Nephron (organoid): ENCODE measurements at regions not wholly inside any gene's neighbourhood (a gene's known extent, or its start where the extent isn't known, plus 50 kb on each side); places are given as distances from the start of the nearest gene placed in this dataset.
A peak's percentile ranks its signal among the peaks of the same experiment; 100 is the strongest.

ENCODE experiments used
- H3K27ac Mint-ChIP-seq, 3 experiments: 2 replicates each; pipeline ENCODE4 v1.8.0; 2020; ENCODE audit warnings: mixed read lengths in 3 of 3, mild to moderate bottlenecking in 2 of 3, moderate library complexity in 1 of 3
- H3K27me3 Mint-ChIP-seq: 2 replicates; pipeline ENCODE4 v1.8.0; 2021; ENCODE audit warnings: low read depth, mild to moderate bottlenecking, moderate library complexity, mixed read lengths
- H3K36me3 Mint-ChIP-seq: 2 replicates; pipeline ENCODE4 v1.8.0; 2020; ENCODE audit warnings: low read depth, mixed read lengths
- H3K4me1 Mint-ChIP-seq: 2 replicates; pipeline ENCODE4 v1.8.0; 2020; ENCODE audit warnings: mixed read lengths
- H3K4me3 Mint-ChIP-seq, 3 experiments: 2 replicates each; pipeline ENCODE4 v1.8.0; 2020; ENCODE audit warnings: mild to moderate bottlenecking in 3 of 3, mixed read lengths in 3 of 3, moderate library complexity in 2 of 3
- H3K9me3 Mint-ChIP-seq: 2 replicates; pipeline ENCODE4 v1.8.0; 2020; ENCODE audit warnings: mixed read lengths
- CTCF ChIP-seq, 3 experiments: fragments of 200-600 bp; sonication (generic); IDR thresholded peaks; one replicate each; pipeline ENCODE4 v1.5.0; 2021; ENCODE audit warnings: antibody characterized with exemption in 3 of 3; ENCODE audit not compliant: unreplicated experiment in 3 of 3

- no peak for TF ChIP-seq CTCF (IDR thresholded peaks at IDR 0.05; ENCODE audit: unreplicated experiment in 3 of 3)
- Mint-ChIP-seq H3K27me3 (no peaks in the 10 kb centered on the region), H3K9me3 (no peaks in the 10 kb centered on the region), H3K36me3 (no peaks in the 10 kb centered on the region), H3K4me3 (no peak overlapping the region), H3K4me1 (peaks cover 21% of the 10 kb centered on the region), H3K27ac (peak overlapping the region in 1 of 3 experiments; percentile 45)
Measured at GRCh38 chr6:113625850-113626249, 231.3 kb upstream of the MARCKS start.

DNA sequence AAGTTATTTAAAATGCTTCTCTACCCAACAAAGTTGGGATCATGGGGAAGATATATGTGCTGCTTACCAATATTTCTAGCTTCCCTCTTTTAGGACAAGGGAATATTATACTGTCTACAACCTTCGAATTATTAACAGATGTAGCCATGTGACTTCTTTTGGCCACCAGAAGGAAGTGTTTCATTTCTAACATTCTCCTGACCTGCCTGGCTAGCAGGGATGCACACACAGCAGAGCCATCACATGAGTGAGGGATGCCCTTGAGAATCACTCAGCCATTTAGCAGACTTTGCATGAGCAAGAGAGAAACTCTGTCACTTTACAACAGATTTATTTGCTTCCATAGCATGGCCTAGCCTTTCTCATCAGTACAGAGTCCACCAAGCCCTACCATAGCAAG is 230.7 kb upstream of the MARCKS start:
- H3K27ac Mint-ChIP-seq = no peak overlapping the region
- no peaks in the 10 kb centered on the region for H3K36me3 Mint-ChIP-seq
- no peak overlapping the region for H3K4me3 Mint-ChIP-seq
- H3K9me3 Mint-ChIP-seq = no peaks in the 10 kb centered on the region
- no peaks in the 10 kb centered on the region for H3K27me3 Mint-ChIP-seq
- peaks cover 28% of the 10 kb centered on the region for H3K4me1 Mint-ChIP-seq
- no peak for TF ChIP-seq CTCF (IDR thresholded peaks at IDR 0.05; ENCODE audit: unreplicated experiment in 3 of 3)

DNA sequence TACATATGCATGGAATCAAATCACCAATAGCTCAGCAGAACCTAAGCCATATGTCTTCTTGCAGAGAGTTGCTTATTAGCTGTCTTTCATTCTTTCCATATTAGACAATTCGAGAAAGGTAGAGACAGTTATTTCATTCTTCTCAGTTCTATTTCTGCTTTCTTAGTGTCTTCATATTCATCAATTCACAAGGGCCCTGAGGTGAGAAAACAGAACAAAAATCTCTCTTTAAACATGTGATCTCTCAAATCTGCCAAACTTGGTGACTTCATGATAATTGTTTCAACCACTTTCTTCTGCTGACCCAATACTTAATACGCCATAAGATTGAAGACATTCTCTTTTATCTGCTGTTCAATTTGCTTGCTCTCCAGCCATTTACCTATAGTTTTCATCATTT is 229.7 kb upstream of the MARCKS start:
- no peaks in the 10 kb centered on the region for H3K9me3 Mint-ChIP-seq
- no peak overlapping the region for H3K4me3 Mint-ChIP-seq
- H3K27ac Mint-ChIP-seq = no peak overlapping the region
- TF ChIP-seq CTCF (IDR thresholded peaks at IDR 0.05; ENCODE audit: unreplicated experiment in 3 of 3) = no peak
- no peaks in the 10 kb centered on the region for H3K27me3 Mint-ChIP-seq
- no peaks in the 10 kb centered on the region for H3K36me3 Mint-ChIP-seq
- peaks cover 38% of the 10 kb centered on the region for H3K4me1 Mint-ChIP-seq

GRCh38 chr6:113629256-113629655 is 227.9 kb upstream of the MARCKS start:
- TF ChIP-seq CTCF (IDR thresholded peaks at IDR 0.05; ENCODE audit: unreplicated experiment in 3 of 3) = no peak
- peaks cover 33% of the 10 kb centered on the region for H3K4me1 Mint-ChIP-seq
- no peak overlapping the region for H3K4me3 Mint-ChIP-seq
- peak overlapping the region in 2 of 3 experiments; percentile 34 to 40 for H3K27ac Mint-ChIP-seq
- no peaks in the 10 kb centered on the region for H3K9me3 Mint-ChIP-seq
- no peaks in the 10 kb centered on the region for H3K36me3 Mint-ChIP-seq
- no peaks in the 10 kb centered on the region for H3K27me3 Mint-ChIP-seq

- H3K27me3 Mint-ChIP-seq = no peaks in the 10 kb centered on the region
- H3K27ac Mint-ChIP-seq = peak overlapping the region in 2 of 3 experiments; percentile 78 to 85
- no peaks in the 10 kb centered on the region for H3K36me3 Mint-ChIP-seq
- H3K9me3 Mint-ChIP-seq = no peaks in the 10 kb centered on the region
- no peak overlapping the region for H3K4me3 Mint-ChIP-seq
- TF ChIP-seq CTCF (IDR thresholded peaks at IDR 0.05; ENCODE audit: unreplicated experiment in 3 of 3) = no peak
- peaks cover 42% of the 10 kb centered on the region for H3K4me1 Mint-ChIP-seq
Measured at GRCh38 chr6:113629975-113630737, 227.0 kb upstream of the MARCKS start.
